Endothelial cell of umbilical vein (primary cell): ENCODE measurements at regions not wholly inside any gene's neighbourhood (a gene's known extent, or its start where the extent isn't known, plus 50 kb on each side); places are given as distances from the start of the nearest gene placed in this dataset.

Experiments used
- BruUV-seq: library from RNA; stranded (reverse); fragments of 400-500 nt; replicated peaks from 2 replicates; lab custom pipeline; 2021; lab: Mats Ljungman, UMichigan
- CTCF ChIA-PET: fragments of 300-600, 350-600 bp; sonication (Branson Sonifier 250); formaldehyde crosslinking; loops from one replicate; lab custom pipeline; 2021; ENCODE audit warnings: antibody characterized with exemption, inconsistent platforms; lab: Charles Lee
- POLR2A ChIA-PET: fragments of 300-600, 350-600 bp; sonication (Branson Sonifier 250); formaldehyde crosslinking; loops from one replicate; lab custom pipeline; 2021; ENCODE audit warnings: antibody characterized with exemption, inconsistent platforms; lab: Charles Lee
- DNase-seq: peaks from one replicate; pipeline ENCODE4 v3.0.0-alpha.2; 2011; ENCODE audit warnings: low read depth, low spot score
- FAIRE-seq: peaks from 2 replicates; lab custom pipeline; 2011; peaks lifted over from hg19 to GRCh38; lab: Jason Lieb, UNC
- H2AFZ ChIP-seq: 2 replicates; pipeline ENCODE4 v1.6.0; 2012; ENCODE audit warnings: low read depth, low read length, control low read depth, inconsistent platforms
- H3K27ac ChIP-seq: 2 replicates; pipeline ENCODE4 v1.5.1; 2011; ENCODE audit warnings: low read depth, mild to moderate bottlenecking, control low read depth, low read length, moderate library complexity; ENCODE audit not compliant: insufficient read depth
- H3K27me3 ChIP-seq, 2 experiments: 2 replicates each; pipeline versions ENCODE4 v1.6.0 to v1.6.1; 2011; ENCODE audit warnings: low read length in 2 of 2, mixed read lengths in 1 of 2; ENCODE audit not compliant: control insufficient read depth in 2 of 2, insufficient read depth in 2 of 2
- H3K36me3 ChIP-seq, 2 experiments: 2 replicates in 1 of 2; 3 replicates in 1 of 2; pipeline ENCODE4 v1.5.1; 2011; ENCODE audit warnings: low read length in 2 of 2, mild to moderate bottlenecking in 1 of 2, moderate library complexity in 1 of 2; ENCODE audit not compliant: control insufficient read depth in 2 of 2, insufficient read depth in 2 of 2; ENCODE audit errors: extremely low read depth in 1 of 2
- H3K4me1 ChIP-seq: 3 replicates; pipeline ENCODE4 v1.5.1; 2011; ENCODE audit warnings: mild to moderate bottlenecking, low read length; ENCODE audit not compliant: control insufficient read depth, insufficient read depth; ENCODE audit errors: extremely low read depth
- H3K4me2 ChIP-seq: 2 replicates; pipeline ENCODE4 v1.6.1; 2011; ENCODE audit warnings: low read length, control low read depth, mixed read lengths; ENCODE audit not compliant: insufficient read depth
- H3K4me3 ChIP-seq, 3 experiments: fragments of 200-600 bp in 1 of 3; sonication (generic), shearing (Covaris generic) in 1 of 3; replicated peaks in 1 of 3; 2 replicates each; pipeline ENCODE4 v1.5.1; 2011 to 2016; ENCODE audit warnings: control low read depth in 3 of 3, low read length in 3 of 3, mild to moderate bottlenecking in 2 of 3, inconsistent platforms in 1 of 3, low read depth in 1 of 3, moderate library complexity in 1 of 3; ENCODE audit not compliant: insufficient read depth in 1 of 3
- H3K79me2 ChIP-seq: 2 replicates; pipeline ENCODE4 v1.6.0; 2012; ENCODE audit warnings: low read length, inconsistent platforms; ENCODE audit not compliant: control insufficient read depth, insufficient read depth
- H3K9ac ChIP-seq: replicated peaks from 2 replicates; pipeline ENCODE3; 2011; ENCODE audit warnings: low read length, control low read depth; ENCODE audit not compliant: insufficient read depth; ENCODE audit errors: extremely low read depth
- H3K9me1 ChIP-seq: replicated peaks from 3 replicates; pipeline ENCODE4 v1.6.0; 2011; ENCODE audit warnings: mild to moderate bottlenecking, low read length; ENCODE audit not compliant: control insufficient read depth, insufficient read depth; ENCODE audit errors: extremely low read depth
- H3K9me3 ChIP-seq: replicated peaks from 2 replicates; pipeline ENCODE4 v1.5.1; 2012; ENCODE audit warnings: low read length, inconsistent platforms; ENCODE audit not compliant: control insufficient read depth, insufficient read depth
- H4K20me1 ChIP-seq: replicated peaks from 2 replicates; pipeline ENCODE3; 2011; ENCODE audit warnings: mild to moderate bottlenecking, low read length; ENCODE audit not compliant: control insufficient read depth, insufficient read depth; ENCODE audit errors: extremely low read depth
- CTCF ChIP-seq, 2 donors: IDR thresholded peaks; 1 replicate in 1 of 2; 2 replicates in 1 of 2; pipeline ENCODE4 v1.5.1; 2011; ENCODE audit warnings: low read length in 2 of 2, mild to moderate bottlenecking in 2 of 2, moderate library complexity in 2 of 2, control low read depth in 1 of 2, inconsistent platforms in 1 of 2, low read depth in 1 of 2; ENCODE audit not compliant: insufficient read depth in 1 of 2; ENCODE audit errors: extremely low read depth in 1 of 2
- EZH2 ChIP-seq: IDR thresholded peaks from 2 replicates; pipeline ENCODE4 v1.6.1; 2012; ENCODE audit warnings: borderline replicate concordance, low read depth, mild to moderate bottlenecking, moderate library complexity, low read length, inconsistent platforms; ENCODE audit not compliant: severe bottlenecking
- FOS ChIP-seq: IDR thresholded peaks from 2 replicates; pipeline ENCODE4 v1.6.1; 2011; ENCODE audit warnings: mild to moderate bottlenecking, low read length, moderate library complexity, borderline replicate concordance; ENCODE audit not compliant: insufficient read depth
- GATA2 ChIP-seq: IDR thresholded peaks from 2 replicates; pipeline ENCODE4 v1.7.0; 2011; ENCODE audit warnings: low read depth, mild to moderate bottlenecking, moderate library complexity, mixed read lengths, low read length; ENCODE audit not compliant: insufficient read length, insufficient read depth
- JUN ChIP-seq: IDR thresholded peaks from 2 replicates; pipeline ENCODE4 v1.6.1; 2011; ENCODE audit warnings: borderline replicate concordance, low read depth; ENCODE audit not compliant: insufficient read length, insufficient read depth
- MAX ChIP-seq: IDR thresholded peaks from 2 replicates; pipeline ENCODE4 v1.6.1; 2011; ENCODE audit not compliant: insufficient read depth, insufficient read length
- MYC ChIP-seq: IDR thresholded peaks from one replicate; pipeline ENCODE4 v1.6.1; 2011; ENCODE audit warnings: mild to moderate bottlenecking, low read depth, low read length
- POLR2A ChIP-seq: IDR thresholded peaks from 2 replicates; pipeline ENCODE4 v1.6.1; 2012; ENCODE audit warnings: low read depth, mild to moderate bottlenecking, control low read depth, low read length
- POLR2AphosphoS5 ChIP-seq: IDR thresholded peaks from 2 replicates; pipeline ENCODE4 v1.6.1; 2012; ENCODE audit warnings: low read depth, mild to moderate bottlenecking, control low read depth, low read length, moderate library complexity; ENCODE audit not compliant: insufficient read depth
- dilution Hi-C: fragments of 300-500 bp; cut with MboI; formaldehyde crosslinking; loops from one replicate; pipeline ENCODE4 v1.15.0; 2019; ENCODE audit warnings: low sequenced_read_pairs; ENCODE audit not compliant: extremely low pct_ligation_motif_present
- intact Hi-C: fragments of 100-400 bp; cut with micrococcal nuclease; formaldehyde crosslinking; loops from one replicate; pipeline ENCODE4 v1.10.0; 2022

GRCh38 chr6:128784266-128784665, 98.7 kb upstream of the LAMA2 start:
- H3K4me3 ChIP-seq: no peak overlapping the region
- H3K36me3 ChIP-seq: no peaks in the 10 kb centered on the region
- no TSS peak for BruUV-seq
- dilution Hi-C loops (no loop called here), intact Hi-C loops (no loop called here)
- FAIRE-seq (no peak), DNase-seq (no peak)
- TF ChIP-seq GATA2: no peak
- no peak for TF ChIP-seq POLR2AphosphoS5
- no peak for TF ChIP-seq JUN
- TF ChIP-seq MYC: no peak
- TF ChIP-seq MAX: no peak
- no peak for TF ChIP-seq EZH2
- no peaks in the 10 kb centered on the region for H4K20me1 ChIP-seq
- POLR2A ChIA-PET: no interaction called here
- CTCF ChIA-PET: interaction anchor here (1.3 kb wide), 1 partner anchor 586 kb away, joined by 5 read pairs; no protein-coding TSS in a partner anchor
- H3K9me1 ChIP-seq: no peaks in the 10 kb centered on the region
- no peaks in the 10 kb centered on the region for H3K9me3 ChIP-seq
- no peak overlapping the region for H2AFZ ChIP-seq
- H3K27ac ChIP-seq: no peak overlapping the region
- H3K4me1 ChIP-seq: no peaks in the 10 kb centered on the region
- H3K4me2 ChIP-seq: no peak overlapping the region
- H3K9ac ChIP-seq: no peak overlapping the region
- peaks cover 3% of the 10 kb centered on the region in 2 experiments for H3K27me3 ChIP-seq
- no peaks in the 10 kb centered on the region for H3K79me2 ChIP-seq

- H3K4me2 ChIP-seq: no peak overlapping the region
- H3K4me3 ChIP-seq: no peak overlapping the region
- intact Hi-C loops: no loop called here
- H3K79me2 ChIP-seq: no peaks in the 10 kb centered on the region
- ChIA-PET CTCF (no interaction called here), POLR2A (no interaction called here)
- H3K27ac ChIP-seq: no peak overlapping the region
- dilution Hi-C loops: no loop called here
- DNase-seq (no peak), FAIRE-seq (no peak)
- no peak overlapping the region for H3K9ac ChIP-seq
- TF ChIP-seq CTCF (IDR thresholded peaks at IDR 0.05; ENCODE audit: extremely low read depth in 1 of 2, insufficient read depth in 1 of 2, low read depth in 1 of 2, low read length in 2 of 2) (no peak), POLR2AphosphoS5 (no peak), FOS (no peak), POLR2A (no peak), JUN (no peak), MAX (no peak), GATA2 (no peak), EZH2 (no peak), MYC (no peak)
- BruUV-seq: no TSS peak
- no peak overlapping the region for H2AFZ ChIP-seq
- H3K36me3 ChIP-seq: no peaks in the 10 kb centered on the region
- no peaks in the 10 kb centered on the region for H3K27me3 ChIP-seq
- H4K20me1 ChIP-seq: no peaks in the 10 kb centered on the region
- H3K9me1 ChIP-seq: no peaks in the 10 kb centered on the region
- H3K9me3 ChIP-seq: no peaks in the 10 kb centered on the region
- H3K4me1 ChIP-seq: no peaks in the 10 kb centered on the region
Measured at GRCh38 chr6:128768187-128768586, 114.8 kb upstream of the LAMA2 start.
